ENCODE measurements at regions not wholly inside any gene's neighbourhood (a gene's known extent, or its start where the extent isn't known, plus 50 kb on each side); places are given as distances from the start of the nearest gene placed in this dataset.

DNA sequence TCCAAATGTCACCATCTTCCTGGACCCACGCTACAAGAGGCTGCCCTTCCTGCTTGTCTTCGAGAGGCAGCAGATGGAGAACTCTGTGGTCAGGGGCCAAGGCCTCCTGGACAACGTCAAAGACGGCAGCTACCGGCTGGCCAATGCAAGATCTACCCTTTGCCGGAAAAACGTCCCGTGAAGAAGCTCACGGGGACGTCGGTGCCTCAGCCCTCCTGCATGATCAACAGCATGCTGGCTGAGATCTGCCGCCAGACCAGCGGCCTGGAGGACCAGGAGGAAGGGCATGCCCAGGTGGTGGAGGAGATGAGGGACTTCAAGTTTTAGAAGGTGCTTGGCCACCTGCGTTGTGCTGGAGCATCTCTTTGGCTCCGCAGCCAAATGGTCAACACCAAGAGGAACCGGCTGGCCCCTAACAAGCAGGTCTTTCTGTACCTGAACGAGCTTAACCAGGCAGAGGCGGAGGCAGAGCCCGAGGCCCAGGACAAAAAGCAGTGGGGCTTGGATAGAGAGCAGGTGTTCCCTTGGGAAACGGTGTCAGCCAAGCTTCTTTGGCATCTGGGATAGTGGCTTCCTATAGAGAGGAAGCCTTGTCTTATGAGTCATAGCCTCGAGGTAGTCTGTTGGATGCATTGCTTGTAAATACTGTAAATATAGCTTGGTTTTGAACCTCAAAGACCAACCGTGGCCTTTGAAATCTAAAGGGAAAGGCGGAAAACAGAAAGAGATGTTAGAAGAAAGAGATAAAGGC lies 94.8 kb upstream of the ELOVL6 start:
- H3K27ac ChIP-seq = no peak overlapping the region
- no peak overlapping the region for H2AFZ ChIP-seq
- no peaks in the 10 kb centered on the region for H4K20me1 ChIP-seq (ENCODE audit: insufficient read depth, poor library complexity, severe bottlenecking)
- H3K4me1 ChIP-seq (ENCODE audit: insufficient read depth) = no peaks in the 10 kb centered on the region
- no peak for DNase-seq (ENCODE audit: low spot score)
- WGBS (ENCODE audit: low lambda C conversion rate, missing lambda C conversion rate) = 94% methylated on average over 23 of the region's 23 CpGs
- no peak overlapping the region for H3K4me2 ChIP-seq
- no peaks in the 10 kb centered on the region for H3K9me3 ChIP-seq (ENCODE audit: low read depth)
- no peaks in the 10 kb centered on the region for H3K36me3 ChIP-seq (replicated peaks; ENCODE audit: insufficient read depth, low read depth)
- TF ChIP-seq EZH2 (IDR thresholded peaks at IDR 0.05; ENCODE audit: borderline replicate concordance) (no peak), EZH2phosphoT487 (IDR thresholded peaks at IDR 0.05; ENCODE audit: low read depth, severe bottlenecking, unreplicated experiment) (no peak)
- TF ChIP-seq, protein P1, sequence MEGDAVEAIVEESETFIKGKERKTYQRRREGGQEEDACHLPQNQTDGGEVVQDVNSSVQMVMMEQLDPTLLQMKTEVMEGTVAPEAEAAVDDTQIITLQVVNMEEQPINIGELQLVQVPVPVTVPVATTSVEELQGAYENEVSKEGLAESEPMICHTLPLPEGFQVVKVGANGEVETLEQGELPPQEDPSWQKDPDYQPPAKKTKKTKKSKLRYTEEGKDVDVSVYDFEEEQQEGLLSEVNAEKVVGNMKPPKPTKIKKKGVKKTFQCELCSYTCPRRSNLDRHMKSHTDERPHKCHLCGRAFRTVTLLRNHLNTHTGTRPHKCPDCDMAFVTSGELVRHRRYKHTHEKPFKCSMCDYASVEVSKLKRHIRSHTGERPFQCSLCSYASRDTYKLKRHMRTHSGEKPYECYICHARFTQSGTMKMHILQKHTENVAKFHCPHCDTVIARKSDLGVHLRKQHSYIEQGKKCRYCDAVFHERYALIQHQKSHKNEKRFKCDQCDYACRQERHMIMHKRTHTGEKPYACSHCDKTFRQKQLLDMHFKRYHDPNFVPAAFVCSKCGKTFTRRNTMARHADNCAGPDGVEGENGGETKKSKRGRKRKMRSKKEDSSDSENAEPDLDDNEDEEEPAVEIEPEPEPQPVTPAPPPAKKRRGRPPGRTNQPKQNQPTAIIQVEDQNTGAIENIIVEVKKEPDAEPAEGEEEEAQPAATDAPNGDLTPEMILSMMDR (IDR thresholded peaks at IDR 0.05; ENCODE audit: poor library complexity) = no peak
- H3K9me2 ChIP-seq (replicated peaks; ENCODE audit: insufficient read depth) = no peaks in the 10 kb centered on the region
- H3K4me3 ChIP-seq = no peak overlapping the region
- H3K27me3 ChIP-seq = no peaks in the 10 kb centered on the region
- no peaks in the 10 kb centered on the region for H3K79me2 ChIP-seq

DNA sequence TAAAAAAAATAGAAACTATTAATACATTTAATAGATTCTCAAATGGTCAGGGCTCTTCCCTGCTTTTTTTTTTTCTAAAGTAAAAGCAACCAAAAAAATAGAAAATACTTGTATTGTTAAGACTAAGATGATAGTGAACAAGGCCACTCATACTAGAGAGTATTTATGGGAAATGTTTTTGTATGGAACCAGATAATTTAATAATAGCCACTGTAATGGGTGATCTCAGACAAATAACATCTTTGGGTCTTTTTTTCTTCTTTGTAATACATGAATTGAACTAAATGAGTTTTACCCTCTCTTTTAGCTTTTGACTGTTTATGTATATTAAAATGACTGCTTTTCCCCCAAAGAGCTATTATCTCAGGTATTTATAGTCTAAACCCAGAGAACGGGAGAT lies 92.1 kb upstream of the ELOVL6 start:
- no peaks in the 10 kb centered on the region for H3K27me3 ChIP-seq
- no peak overlapping the region for H3K4me2 ChIP-seq
- no peak for DNase-seq (ENCODE audit: low spot score)
- no peaks in the 10 kb centered on the region for H3K9me2 ChIP-seq (replicated peaks; ENCODE audit: insufficient read depth)
- no peaks in the 10 kb centered on the region for H3K36me3 ChIP-seq (replicated peaks; ENCODE audit: insufficient read depth, low read depth)
- H3K9me3 ChIP-seq (ENCODE audit: low read depth) = no peaks in the 10 kb centered on the region
- WGBS (ENCODE audit: low lambda C conversion rate, missing lambda C conversion rate) = 50% methylated on average over 1 of the region's 1 CpG
- TF ChIP-seq, protein P1 (IDR thresholded peaks at IDR 0.05; ENCODE audit: poor library complexity) = no peak
- TF ChIP-seq EZH2phosphoT487 (IDR thresholded peaks at IDR 0.05; ENCODE audit: low read depth, severe bottlenecking, unreplicated experiment) = no peak
- TF ChIP-seq EZH2 (IDR thresholded peaks at IDR 0.05; ENCODE audit: borderline replicate concordance) = no peak
- H3K79me2 ChIP-seq = no peaks in the 10 kb centered on the region
- no peaks in the 10 kb centered on the region for H4K20me1 ChIP-seq (ENCODE audit: insufficient read depth, poor library complexity, severe bottlenecking)
- no peak overlapping the region for H3K27ac ChIP-seq
- H3K4me1 ChIP-seq (ENCODE audit: insufficient read depth) = no peaks in the 10 kb centered on the region
- H2AFZ ChIP-seq = no peak overlapping the region
- H3K4me3 ChIP-seq = no peak overlapping the region

- Histone ChIP-seq H3K36me3 (replicated peaks; ENCODE audit: insufficient read depth, low read depth) (no peaks in the 10 kb centered on the region), H3K4me1 (ENCODE audit: insufficient read depth) (no peaks in the 10 kb centered on the region), H3K79me2 (no peaks in the 10 kb centered on the region), H3K4me2 (no peak overlapping the region), H3K9me2 (replicated peaks; ENCODE audit: insufficient read depth) (no peaks in the 10 kb centered on the region), H3K27me3 (no peaks in the 10 kb centered on the region), H3K27ac (no peak overlapping the region), H3K9me3 (ENCODE audit: low read depth) (no peaks in the 10 kb centered on the region), H3K4me3 (no peak overlapping the region), H4K20me1 (ENCODE audit: insufficient read depth, poor library complexity, severe bottlenecking) (no peaks in the 10 kb centered on the region), H2AFZ (no peak overlapping the region)
- TF ChIP-seq EZH2phosphoT487 (IDR thresholded peaks at IDR 0.05; ENCODE audit: low read depth, severe bottlenecking, unreplicated experiment) = no peak
- no peak for TF ChIP-seq EZH2 (IDR thresholded peaks at IDR 0.05; ENCODE audit: borderline replicate concordance)
- TF ChIP-seq, protein P1 (IDR thresholded peaks at IDR 0.05; ENCODE audit: poor library complexity) = no peak
- 66% methylated on average over 2 of the region's 2 CpGs for WGBS (ENCODE audit: low lambda C conversion rate, missing lambda C conversion rate)
- no peak for DNase-seq (ENCODE audit: low spot score)
These were observed 91.2 kb upstream of the ELOVL6 start for GRCh38 chr4:110289601-110290100.
